ENCODE measurements at regions not wholly inside any gene's neighbourhood (a gene's known extent, or its start where the extent isn't known, plus 50 kb on each side); places are given as distances from the start of the nearest gene placed in this dataset.

- Mint-ChIP-seq H3K9me3 (ENCODE audit: unreplicated experiment) (no peaks in the 10 kb centered on the region), H3K4me1 (ENCODE audit: unreplicated experiment) (peaks cover 15% of the 10 kb centered on the region), H3K27ac (ENCODE audit: unreplicated experiment) (no peak overlapping the region), H3K36me3 (ENCODE audit: low read depth, unreplicated experiment) (no peaks in the 10 kb centered on the region), H3K27me3 (ENCODE audit: unreplicated experiment) (no peaks in the 10 kb centered on the region), H3K4me3 (ENCODE audit: unreplicated experiment) (no peak overlapping the region)
- no peak for TF ChIP-seq CTCF (IDR thresholded peaks at IDR 0.05; ENCODE audit: unreplicated experiment)
- no peak for DNase-seq (ENCODE audit: low spot score)
These were observed 322.0 kb downstream of the RND3 start for GRCh38 chr2:150165442-150165841.

- no peaks in the 10 kb centered on the region for H3K27me3 Mint-ChIP-seq (ENCODE audit: unreplicated experiment)
- H3K9me3 Mint-ChIP-seq (ENCODE audit: unreplicated experiment): no peaks in the 10 kb centered on the region
- H3K27ac Mint-ChIP-seq (ENCODE audit: unreplicated experiment): no peak overlapping the region
- H3K36me3 Mint-ChIP-seq (ENCODE audit: low read depth, unreplicated experiment): no peaks in the 10 kb centered on the region
- no peak for TF ChIP-seq CTCF (IDR thresholded peaks at IDR 0.05; ENCODE audit: unreplicated experiment)
- H3K4me1 Mint-ChIP-seq (ENCODE audit: unreplicated experiment): peaks cover 15% of the 10 kb centered on the region
- H3K4me3 Mint-ChIP-seq (ENCODE audit: unreplicated experiment): no peak overlapping the region
- no peak for DNase-seq (ENCODE audit: low spot score)
These were observed 325.1 kb downstream of the RND3 start for GRCh38 chr2:150162241-150162942.

GRCh38 chr2:150160058-150160457, 327.4 kb downstream of the RND3 start:
- Mint-ChIP-seq H3K9me3 (ENCODE audit: unreplicated experiment) (no peaks in the 10 kb centered on the region), H3K27me3 (ENCODE audit: unreplicated experiment) (no peaks in the 10 kb centered on the region), H3K4me3 (ENCODE audit: unreplicated experiment) (no peak overlapping the region), H3K4me1 (ENCODE audit: unreplicated experiment) (peaks cover 13% of the 10 kb centered on the region), H3K36me3 (ENCODE audit: low read depth, unreplicated experiment) (no peaks in the 10 kb centered on the region), H3K27ac (ENCODE audit: unreplicated experiment) (no peak overlapping the region)
- no peak for DNase-seq (ENCODE audit: low spot score)
- TF ChIP-seq CTCF (IDR thresholded peaks at IDR 0.05; ENCODE audit: unreplicated experiment): no peak

GRCh38 chr2:150159300-150159699, 328.2 kb downstream of the RND3 start:
- no peaks in the 10 kb centered on the region for H3K27me3 Mint-ChIP-seq (ENCODE audit: unreplicated experiment)
- no peak for TF ChIP-seq CTCF (IDR thresholded peaks at IDR 0.05; ENCODE audit: unreplicated experiment)
- DNase-seq (ENCODE audit: low spot score): no peak
- peaks cover 13% of the 10 kb centered on the region for H3K4me1 Mint-ChIP-seq (ENCODE audit: unreplicated experiment)
- no peaks in the 10 kb centered on the region for H3K9me3 Mint-ChIP-seq (ENCODE audit: unreplicated experiment)
- no peaks in the 10 kb centered on the region for H3K36me3 Mint-ChIP-seq (ENCODE audit: low read depth, unreplicated experiment)
- H3K27ac Mint-ChIP-seq (ENCODE audit: unreplicated experiment): no peak overlapping the region
- no peak overlapping the region for H3K4me3 Mint-ChIP-seq (ENCODE audit: unreplicated experiment)

GRCh38 chr2:150156876-150157275, 330.6 kb downstream of the RND3 start:
- no peaks in the 10 kb centered on the region for H3K36me3 Mint-ChIP-seq (ENCODE audit: low read depth, unreplicated experiment)
- peaks cover 2% of the 10 kb centered on the region for H3K4me1 Mint-ChIP-seq (ENCODE audit: unreplicated experiment)
- no peak for TF ChIP-seq CTCF (IDR thresholded peaks at IDR 0.05; ENCODE audit: unreplicated experiment)
- no peaks in the 10 kb centered on the region for H3K9me3 Mint-ChIP-seq (ENCODE audit: unreplicated experiment)
- no peak overlapping the region for H3K4me3 Mint-ChIP-seq (ENCODE audit: unreplicated experiment)
- H3K27me3 Mint-ChIP-seq (ENCODE audit: unreplicated experiment): no peaks in the 10 kb centered on the region
- no peak for DNase-seq (ENCODE audit: low spot score)
- no peak overlapping the region for H3K27ac Mint-ChIP-seq (ENCODE audit: unreplicated experiment)
